DMS114 treated with DMSO at 0.1 percent for 48 hours (cell line): ENCODE measurements at regions not wholly inside any gene's neighbourhood (a gene's known extent, or its start where the extent isn't known, plus 50 kb on each side); places are given as distances from the start of the nearest gene placed in this dataset.

Source experiments
- DNase-seq: peaks from one replicate; lab custom pipeline; 2025; ENCODE audit not compliant: unreplicated experiment; lab: John Stamatoyannopoulos, UW

- no peak for DNase-seq
These were observed 1904.1 kb downstream of the TP53TG3F start for GRCh38 chr16:35363510-35363909.

GRCh38 chr16:35364263-35364662 is 1904.9 kb downstream of the TP53TG3F start:
- no peak for DNase-seq

GRCh38 chr16:35365675-35366074 is 1906.3 kb downstream of the TP53TG3F start:
- no peak for DNase-seq

- no peak for DNase-seq
These were observed 1911.2 kb downstream of the TP53TG3F start for GRCh38 chr16:35370617-35371016.

- DNase-seq: no peak
These were observed 1917.7 kb downstream of the TP53TG3F start for GRCh38 chr16:35377142-35377541.

GRCh38 chr16:35386619-35387018 is 1927.2 kb downstream of the TP53TG3F start:
- DNase-seq: no peak

- DNase-seq: peak; percentile 48
These were observed 1931.9 kb downstream of the TP53TG3F start for GRCh38 chr16:35391328-35391727.

GRCh38 chr16:35398180-35398579 is 1938.8 kb downstream of the TP53TG3F start:
- DNase-seq: no peak

GRCh38 chr16:35399133-35399532 is 1939.7 kb downstream of the TP53TG3F start:
- no peak for DNase-seq

- DNase-seq: no peak
These were observed 1944.9 kb downstream of the TP53TG3F start for GRCh38 chr16:35404273-35404672.

- DNase-seq: no peak
These were observed 1946.1 kb downstream of the TP53TG3F start for GRCh38 chr16:35405526-35405925.

GRCh38 chr16:35409503-35409902 is 1950.1 kb downstream of the TP53TG3F start:
- no peak for DNase-seq

GRCh38 chr16:35410438-35410837 is 1951.0 kb downstream of the TP53TG3F start:
- no peak for DNase-seq

- no peak for DNase-seq
These were observed 1951.7 kb downstream of the TP53TG3F start for GRCh38 chr16:35411156-35411555.

- DNase-seq: no peak
These were observed 1954.7 kb downstream of the TP53TG3F start for GRCh38 chr16:35414139-35414538.

GRCh38 chr16:35414563-35414962 is 1955.2 kb downstream of the TP53TG3F start:
- DNase-seq: no peak

GRCh38 chr16:35425270-35425669 is 1965.9 kb downstream of the TP53TG3F start:
- DNase-seq: no peak

- no peak for DNase-seq
These were observed 1972.6 kb downstream of the TP53TG3F start for GRCh38 chr16:35431829-35432663.

GRCh38 chr16:35440875-35441274 is 1981.5 kb downstream of the TP53TG3F start:
- no peak for DNase-seq

- DNase-seq: no peak
These were observed 1987.7 kb downstream of the TP53TG3F start for GRCh38 chr16:35447010-35447558.

- no peak for DNase-seq
These were observed 1990.3 kb downstream of the TP53TG3F start for GRCh38 chr16:35449663-35450062.

GRCh38 chr16:35450648-35451047 is 1991.2 kb downstream of the TP53TG3F start:
- no peak for DNase-seq

- DNase-seq: no peak
These were observed 1993.1 kb downstream of the TP53TG3F start for GRCh38 chr16:35452471-35452870.
